GM23338 (cell line): ENCODE measurements at regions not wholly inside any gene's neighbourhood (a gene's known extent, or its start where the extent isn't known, plus 50 kb on each side); places are given as distances from the start of the nearest gene placed in this dataset.

Experiments used
- ATAC-seq: fragments of 200-7000 bp; cut with Tn5 transposase; 3 replicates; pipeline ENCODE4 v1.9.1; 2020
- DNase-seq: peaks from one replicate; pipeline ENCODE4 v3.0.0-alpha.2; 2015; ENCODE audit warnings: low spot score
- H2AFZ ChIP-seq: fragments of 200-600 bp; sonication (generic); 2 replicates; pipeline ENCODE4 v1.8.0; 2016; ENCODE audit warnings: antibody characterized with exemption, mild to moderate bottlenecking, moderate library complexity
- H3F3A ChIP-seq: fragments of 200-600 bp; sonication (generic); replicated peaks from 2 replicates; pipeline ENCODE4 v1.8.0; 2017; ENCODE audit warnings: antibody characterized with exemption, mixed run types, low read depth
- H3K27ac ChIP-seq: fragments of 200-600 bp; sonication (generic); 2 replicates; pipeline ENCODE4 v1.6.1; 2016; ENCODE audit warnings: low read depth
- H3K27me3 ChIP-seq: fragments of 200-600 bp; sonication (generic); 2 replicates; pipeline ENCODE4 v1.8.0; 2016; ENCODE audit warnings: mild to moderate bottlenecking, mixed run types, moderate library complexity; ENCODE audit not compliant: insufficient read depth
- H3K36me3 ChIP-seq: fragments of 200-600 bp; sonication (generic); 2 replicates; pipeline ENCODE4 v1.8.0; 2016; ENCODE audit warnings: mild to moderate bottlenecking; ENCODE audit not compliant: insufficient read depth
- H3K4me1 ChIP-seq: fragments of 200-600 bp; sonication (generic); 2 replicates; pipeline ENCODE4 v1.8.0; 2016; ENCODE audit warnings: mild to moderate bottlenecking, moderate library complexity; ENCODE audit not compliant: insufficient read depth
- H3K4me2 ChIP-seq: fragments of 200-600 bp; sonication (generic); 2 replicates; pipeline ENCODE4 v1.7.1; 2017; ENCODE audit warnings: mixed run types
- H3K4me3 ChIP-seq: fragments of 200-600 bp; sonication (generic); 2 replicates; pipeline ENCODE4 v1.6.1; 2016; ENCODE audit warnings: mixed run types
- H3K79me2 ChIP-seq: fragments of 200-600 bp; sonication (generic); replicated peaks from 2 replicates; pipeline ENCODE4 v1.8.0; 2017; ENCODE audit warnings: mild to moderate bottlenecking; ENCODE audit not compliant: insufficient read depth
- H3K9me2 ChIP-seq: fragments of 200-600 bp; sonication (generic); 2 replicates; pipeline ENCODE4 v1.8.0; 2017; ENCODE audit not compliant: insufficient read depth
- H4K20me1 ChIP-seq: fragments of 200-600 bp; sonication (generic); replicated peaks from 2 replicates; pipeline ENCODE4 v1.8.0; 2017; ENCODE audit warnings: mild to moderate bottlenecking; ENCODE audit not compliant: insufficient read depth
- H3K27ac Mint-ChIP-seq: 2 replicates; pipeline ENCODE4 v1.8.0; 2020; ENCODE audit warnings: inconsistent platforms, mild to moderate bottlenecking, moderate library complexity, mixed read lengths
- H3K27me3 Mint-ChIP-seq: 3 replicates; pipeline ENCODE4 v1.8.0; 2022; ENCODE audit warnings: low read depth, mild to moderate bottlenecking, moderate library complexity, mixed read lengths, inconsistent platforms; ENCODE audit not compliant: insufficient read depth, poor library complexity
- H3K36me3 Mint-ChIP-seq: 3 replicates; pipeline ENCODE4 v1.8.0; 2021; ENCODE audit warnings: low read depth, mild to moderate bottlenecking, inconsistent platforms, moderate library complexity, mixed read lengths
- H3K4me1 Mint-ChIP-seq: 3 replicates; pipeline ENCODE4 v1.8.0; 2020; ENCODE audit warnings: mild to moderate bottlenecking, inconsistent platforms, mixed read lengths
- H3K4me3 Mint-ChIP-seq: 3 replicates; pipeline ENCODE4 v1.8.0; 2021; ENCODE audit warnings: moderate library complexity, mild to moderate bottlenecking, inconsistent platforms, mixed read lengths
- H3K9me3 Mint-ChIP-seq: 3 replicates; pipeline ENCODE4 v1.8.0; 2020; ENCODE audit warnings: moderate library complexity, mild to moderate bottlenecking, inconsistent platforms, mixed read lengths
- CREB1 ChIP-seq: fragments of 250-450 bp; sonication (Bioruptor Pico); IDR thresholded peaks from 2 replicates; pipeline ENCODE4 v1.5.0; 2020; ENCODE audit warnings: low read depth, mild to moderate bottlenecking, moderate library complexity
- EZH2 ChIP-seq: fragments of 200-600 bp; sonication (generic); IDR thresholded peaks from one replicate; pipeline ENCODE4 v1.8.0; 2017; ENCODE audit warnings: antibody characterized with exemption, mild to moderate bottlenecking, low read depth; ENCODE audit not compliant: unreplicated experiment
- EZH2phosphoT487 ChIP-seq: fragments of 200-600 bp; sonication (generic); IDR thresholded peaks from one replicate; pipeline ENCODE4 v1.8.1; 2018; ENCODE audit warnings: antibody characterized with exemption; ENCODE audit not compliant: unreplicated experiment
- JUNB ChIP-seq: IDR thresholded peaks from one replicate; pipeline ENCODE4 v1.6.1; 2016; ENCODE audit warnings: antibody characterized with exemption; ENCODE audit not compliant: unreplicated experiment
- NANOG ChIP-seq: IDR thresholded peaks from 2 replicates; pipeline ENCODE4 v1.6.1; 2016; ENCODE audit warnings: antibody characterized with exemption, borderline replicate concordance
- POLR2AphosphoS5 ChIP-seq: IDR thresholded peaks from 2 replicates; pipeline ENCODE4 v1.6.1; 2016; ENCODE audit warnings: antibody characterized with exemption, low read depth
- STAT1 ChIP-seq: IDR thresholded peaks from one replicate; pipeline ENCODE4 v1.6.1; 2016; ENCODE audit warnings: antibody characterized with exemption; ENCODE audit not compliant: unreplicated experiment
- ZNF114 ChIP-seq: fragments of 250-450 bp; sonication (Bioruptor Pico); IDR thresholded peaks from 2 replicates; pipeline ENCODE4 v1.5.0; 2020; ENCODE audit warnings: mild to moderate bottlenecking, moderate library complexity
- ZNF331 ChIP-seq: fragments of 250-450 bp; sonication (Bioruptor Pico); IDR thresholded peaks from 2 replicates; pipeline ENCODE4 v1.5.0; 2020; ENCODE audit warnings: low read depth, mild to moderate bottlenecking, moderate library complexity
- TF ChIP-seq, protein P1 (sequence below), 2 experiments: fragments of 200-600 bp in 1 of 2; sonication (generic) in 1 of 2; conservative IDR thresholded peaks; 2 replicates each; pipeline versions ENCODE4 v1.5.1 to v1.6.1; 2016 to 2017; ENCODE audit warnings: antibody characterized with exemption in 2 of 2, low read depth in 2 of 2, mild to moderate bottlenecking in 2 of 2, moderate library complexity in 1 of 2
- TF ChIP-seq, protein P2 (sequence below): fragments of 250-450 bp; sonication (Bioruptor Pico); IDR thresholded peaks from 2 replicates; pipeline ENCODE4 v1.5.0; 2020; ENCODE audit warnings: mild to moderate bottlenecking, moderate library complexity
- TF ChIP-seq, protein P3 (sequence below): IDR thresholded peaks from 2 replicates; pipeline ENCODE4 v1.6.1; 2016; ENCODE audit warnings: antibody characterized with exemption

DNA sequence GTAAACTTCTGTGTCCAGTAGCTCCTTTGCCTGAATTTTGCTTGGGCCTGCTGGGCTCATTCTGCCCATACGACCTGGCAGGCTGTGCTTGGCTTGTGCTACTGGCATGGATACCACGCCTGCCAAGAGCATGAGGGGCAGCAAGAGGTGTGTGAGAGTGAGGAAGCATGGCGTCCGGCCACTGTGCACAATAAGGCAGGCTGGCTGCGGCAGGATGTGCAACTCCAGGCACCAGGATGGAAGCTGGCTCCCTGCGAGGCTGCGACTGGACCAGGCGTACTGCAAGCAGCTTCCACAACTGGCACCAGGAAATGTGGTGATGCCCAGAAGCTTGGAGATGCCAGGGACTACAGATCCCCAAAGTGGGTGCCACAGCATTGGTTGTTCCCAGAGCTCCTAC is 709.3 kb downstream of the PCDH18 start (continued):
- TF ChIP-seq, protein P1, sequence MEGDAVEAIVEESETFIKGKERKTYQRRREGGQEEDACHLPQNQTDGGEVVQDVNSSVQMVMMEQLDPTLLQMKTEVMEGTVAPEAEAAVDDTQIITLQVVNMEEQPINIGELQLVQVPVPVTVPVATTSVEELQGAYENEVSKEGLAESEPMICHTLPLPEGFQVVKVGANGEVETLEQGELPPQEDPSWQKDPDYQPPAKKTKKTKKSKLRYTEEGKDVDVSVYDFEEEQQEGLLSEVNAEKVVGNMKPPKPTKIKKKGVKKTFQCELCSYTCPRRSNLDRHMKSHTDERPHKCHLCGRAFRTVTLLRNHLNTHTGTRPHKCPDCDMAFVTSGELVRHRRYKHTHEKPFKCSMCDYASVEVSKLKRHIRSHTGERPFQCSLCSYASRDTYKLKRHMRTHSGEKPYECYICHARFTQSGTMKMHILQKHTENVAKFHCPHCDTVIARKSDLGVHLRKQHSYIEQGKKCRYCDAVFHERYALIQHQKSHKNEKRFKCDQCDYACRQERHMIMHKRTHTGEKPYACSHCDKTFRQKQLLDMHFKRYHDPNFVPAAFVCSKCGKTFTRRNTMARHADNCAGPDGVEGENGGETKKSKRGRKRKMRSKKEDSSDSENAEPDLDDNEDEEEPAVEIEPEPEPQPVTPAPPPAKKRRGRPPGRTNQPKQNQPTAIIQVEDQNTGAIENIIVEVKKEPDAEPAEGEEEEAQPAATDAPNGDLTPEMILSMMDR (conservative IDR thresholded peaks at IDR 0.05; ENCODE audit: low read depth in 2 of 2), result no peak

DNA sequence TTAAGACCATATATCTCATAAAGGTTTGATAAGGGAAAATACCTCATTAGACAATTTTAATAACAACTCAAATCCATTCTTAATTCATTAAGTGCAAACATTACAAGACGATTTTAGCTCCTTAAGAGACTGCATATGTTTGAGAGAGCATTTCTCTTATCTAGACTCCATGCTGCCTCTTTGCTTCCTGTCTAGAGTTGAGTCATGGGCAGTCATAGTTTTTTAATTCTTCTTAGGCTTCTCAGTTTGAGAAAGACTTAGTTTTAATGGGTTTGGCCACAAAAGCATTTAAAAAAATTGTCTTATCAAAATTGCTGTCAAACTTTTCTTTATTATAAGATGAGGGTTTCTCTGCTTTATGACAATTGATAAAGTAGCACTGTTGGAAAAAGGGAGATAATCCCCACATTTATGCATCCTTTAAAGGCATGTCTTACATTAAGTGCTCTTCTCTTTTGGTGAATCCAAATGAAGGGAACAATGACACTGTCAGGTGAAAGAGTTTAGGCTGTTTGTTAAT is 713.4 kb downstream of the PCDH18 start:
- Histone ChIP-seq H3K27me3 (no peaks in the 10 kb centered on the region), H3K36me3 (no peaks in the 10 kb centered on the region), H3F3A (no peaks in the 10 kb centered on the region), H3K4me1 (peaks cover 4% of the 10 kb centered on the region; the same call in 1 of the 2 replicates), H3K9me2 (no peaks in the 10 kb centered on the region), H3K4me2 (no peak overlapping the region), H3K79me2 (no peaks in the 10 kb centered on the region), H2AFZ (peak overlapping the region; percentile 49; the same call in 1 of the 2 replicates), H4K20me1 (no peaks in the 10 kb centered on the region), H3K27ac (no peak overlapping the region), H3K4me3 (no peak overlapping the region)
- Mint-ChIP-seq H3K27ac (no peak overlapping the region), H3K27me3 (no peaks in the 10 kb centered on the region), H3K4me3 (no peak overlapping the region), H3K4me1 (0 out of 3 replicates have a peak, but pooled peaks cover 2% of the 10 kb centered on the region), H3K9me3 (no peaks in the 10 kb centered on the region), H3K36me3 (no peaks in the 10 kb centered on the region)
- DNase-seq (no peak), ATAC-seq (no peak)
- no peak for TF ChIP-seq NANOG
- TF ChIP-seq, protein P2, sequence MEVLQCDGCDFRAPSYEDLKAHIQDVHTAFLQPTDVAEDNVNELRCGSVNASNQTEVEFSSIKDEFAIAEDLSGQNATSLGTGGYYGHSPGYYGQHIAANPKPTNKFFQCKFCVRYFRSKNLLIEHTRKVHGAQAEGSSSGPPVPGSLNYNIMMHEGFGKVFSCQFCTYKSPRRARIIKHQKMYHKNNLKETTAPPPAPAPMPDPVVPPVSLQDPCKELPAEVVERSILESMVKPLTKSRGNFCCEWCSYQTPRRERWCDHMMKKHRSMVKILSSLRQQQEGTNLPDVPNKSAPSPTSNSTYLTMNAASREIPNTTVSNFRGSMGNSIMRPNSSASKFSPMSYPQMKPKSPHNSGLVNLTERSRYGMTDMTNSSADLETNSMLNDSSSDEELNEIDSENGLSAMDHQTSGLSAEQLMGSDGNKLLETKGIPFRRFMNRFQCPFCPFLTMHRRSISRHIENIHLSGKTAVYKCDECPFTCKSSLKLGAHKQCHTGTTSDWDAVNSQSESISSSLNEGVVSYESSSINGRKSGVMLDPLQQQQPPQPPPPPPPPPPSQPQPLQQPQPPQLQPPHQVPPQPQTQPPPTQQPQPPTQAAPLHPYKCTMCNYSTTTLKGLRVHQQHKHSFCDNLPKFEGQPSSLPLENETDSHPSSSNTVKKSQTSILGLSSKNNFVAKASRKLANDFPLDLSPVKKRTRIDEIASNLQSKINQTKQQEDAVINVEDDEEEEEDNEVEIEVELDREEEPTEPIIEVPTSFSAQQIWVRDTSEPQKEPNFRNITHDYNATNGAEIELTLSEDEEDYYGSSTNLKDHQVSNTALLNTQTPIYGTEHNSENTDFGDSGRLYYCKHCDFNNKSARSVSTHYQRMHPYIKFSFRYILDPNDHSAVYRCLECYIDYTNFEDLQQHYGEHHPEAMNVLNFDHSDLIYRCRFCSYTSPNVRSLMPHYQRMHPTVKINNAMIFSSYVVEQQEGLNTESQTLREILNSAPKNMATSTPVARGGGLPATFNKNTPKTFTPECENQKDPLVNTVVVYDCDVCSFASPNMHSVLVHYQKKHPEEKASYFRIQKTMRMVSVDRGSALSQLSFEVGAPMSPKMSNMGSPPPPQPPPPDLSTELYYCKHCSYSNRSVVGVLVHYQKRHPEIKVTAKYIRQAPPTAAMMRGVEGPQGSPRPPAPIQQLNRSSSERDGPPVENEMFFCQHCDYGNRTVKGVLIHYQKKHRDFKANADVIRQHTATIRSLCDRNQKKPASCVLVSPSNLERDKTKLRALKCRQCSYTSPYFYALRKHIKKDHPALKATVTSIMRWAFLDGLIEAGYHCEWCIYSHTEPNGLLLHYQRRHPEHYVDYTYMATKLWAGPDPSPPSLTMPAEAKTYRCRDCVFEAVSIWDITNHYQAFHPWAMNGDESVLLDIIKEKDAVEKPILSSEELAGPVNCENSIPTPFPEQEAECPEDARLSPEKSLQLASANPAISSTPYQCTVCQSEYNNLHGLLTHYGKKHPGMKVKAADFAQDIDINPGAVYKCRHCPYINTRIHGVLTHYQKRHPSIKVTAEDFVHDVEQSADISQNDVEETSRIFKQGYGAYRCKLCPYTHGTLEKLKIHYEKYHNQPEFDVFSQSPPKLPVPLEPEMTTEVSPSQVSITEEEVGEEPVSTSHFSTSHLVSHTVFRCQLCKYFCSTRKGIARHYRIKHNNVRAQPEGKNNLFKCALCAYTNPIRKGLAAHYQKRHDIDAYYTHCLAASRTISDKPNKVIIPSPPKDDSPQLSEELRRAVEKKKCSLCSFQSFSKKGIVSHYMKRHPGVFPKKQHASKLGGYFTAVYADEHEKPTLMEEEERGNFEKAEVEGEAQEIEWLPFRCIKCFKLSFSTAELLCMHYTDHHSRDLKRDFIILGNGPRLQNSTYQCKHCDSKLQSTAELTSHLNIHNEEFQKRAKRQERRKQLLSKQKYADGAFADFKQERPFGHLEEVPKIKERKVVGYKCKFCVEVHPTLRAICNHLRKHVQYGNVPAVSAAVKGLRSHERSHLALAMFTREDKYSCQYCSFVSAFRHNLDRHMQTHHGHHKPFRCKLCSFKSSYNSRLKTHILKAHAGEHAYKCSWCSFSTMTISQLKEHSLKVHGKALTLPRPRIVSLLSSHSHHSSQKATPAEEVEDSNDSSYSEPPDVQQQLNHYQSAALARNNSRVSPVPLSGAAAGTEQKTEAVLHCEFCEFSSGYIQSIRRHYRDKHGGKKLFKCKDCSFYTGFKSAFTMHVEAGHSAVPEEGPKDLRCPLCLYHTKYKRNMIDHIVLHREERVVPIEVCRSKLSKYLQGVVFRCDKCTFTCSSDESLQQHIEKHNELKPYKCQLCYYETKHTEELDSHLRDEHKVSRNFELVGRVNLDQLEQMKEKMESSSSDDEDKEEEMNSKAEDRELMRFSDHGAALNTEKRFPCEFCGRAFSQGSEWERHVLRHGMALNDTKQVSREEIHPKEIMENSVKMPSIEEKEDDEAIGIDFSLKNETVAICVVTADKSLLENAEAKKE (CRISPR knock-in tag), result no peak
- TF ChIP-seq POLR2AphosphoS5, result no peak
- TF ChIP-seq ZNF114 (CRISPR knock-in tag), result no peak
- TF ChIP-seq STAT1, result no peak
- TF ChIP-seq JUNB, result no peak
- no peak for TF ChIP-seq EZH2
- TF ChIP-seq, protein P1 (conservative IDR thresholded peaks at IDR 0.05; ENCODE audit: low read depth in 2 of 2), result no peak
- TF ChIP-seq ZNF331 (CRISPR knock-in tag), result no peak
- TF ChIP-seq CREB1 (CRISPR knock-in tag), result no peak
- TF ChIP-seq EZH2phosphoT487, result no peak
- TF ChIP-seq, protein P3, sequence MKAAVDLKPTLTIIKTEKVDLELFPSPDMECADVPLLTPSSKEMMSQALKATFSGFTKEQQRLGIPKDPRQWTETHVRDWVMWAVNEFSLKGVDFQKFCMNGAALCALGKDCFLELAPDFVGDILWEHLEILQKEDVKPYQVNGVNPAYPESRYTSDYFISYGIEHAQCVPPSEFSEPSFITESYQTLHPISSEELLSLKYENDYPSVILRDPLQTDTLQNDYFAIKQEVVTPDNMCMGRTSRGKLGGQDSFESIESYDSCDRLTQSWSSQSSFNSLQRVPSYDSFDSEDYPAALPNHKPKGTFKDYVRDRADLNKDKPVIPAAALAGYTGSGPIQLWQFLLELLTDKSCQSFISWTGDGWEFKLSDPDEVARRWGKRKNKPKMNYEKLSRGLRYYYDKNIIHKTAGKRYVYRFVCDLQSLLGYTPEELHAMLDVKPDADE, result no peak
